SK-N-SH (cell line): ENCODE measurements at regions not wholly inside any gene's neighbourhood (a gene's known extent, or its start where the extent isn't known, plus 50 kb on each side); places are given as distances from the start of the nearest gene placed in this dataset.

Source experiments
- CTCF ChIA-PET: fragments of 300-600, 350-600 bp; formaldehyde crosslinking; extraction: SDS; loops from one replicate; lab custom pipeline; 2021; lab: Yijun Ruan, JAX
- POLR2A ChIA-PET: fragments of 350-600 bp; sonication (Branson Sonifier 250); formaldehyde crosslinking; extraction: SDS; loops from one replicate; lab custom pipeline; 2020; ENCODE audit warnings: antibody characterized with exemption, inconsistent platforms; lab: Yijun Ruan, JAX
- DNase-seq: peaks from one replicate; pipeline ENCODE4 v3.0.0; 2012
- H2AFZ ChIP-seq: fragments of 200-600 bp; sonication (generic); 2 replicates; pipeline ENCODE4 v1.8.1; 2016; ENCODE audit warnings: antibody characterized with exemption, mild to moderate bottlenecking, low read depth
- H3F3A ChIP-seq: fragments of 200-600 bp; sonication (generic); replicated peaks from 2 replicates; pipeline ENCODE3; 2016; ENCODE audit warnings: antibody characterized with exemption, mild to moderate bottlenecking; ENCODE audit not compliant: insufficient read depth
- H3K27ac ChIP-seq, 2 experiments: fragments of 200-500 bp in 1 of 2; fragments of 200-600 bp in 1 of 2; sonication (Bioruptor generic) in 1 of 2; sonication (generic), shearing (Covaris generic) in 1 of 2; 2 replicates each; pipeline versions ENCODE4 v1.5.1 to v1.6.1; 2014 to 2016; ENCODE audit warnings: low read depth in 2 of 2, inconsistent platforms in 1 of 2, low read length in 1 of 2, mild to moderate bottlenecking in 1 of 2, mixed read lengths in 1 of 2
- H3K27me3 ChIP-seq: fragments of 200-600 bp; sonication (generic), shearing (Covaris generic); 2 replicates; pipeline ENCODE4 v1.6.1; 2016; ENCODE audit warnings: mixed run types; ENCODE audit not compliant: insufficient read depth
- H3K36me3 ChIP-seq, 2 experiments: fragments of 200-500 bp in 1 of 2; fragments of 200-600 bp in 1 of 2; sonication (Bioruptor generic) in 1 of 2; sonication (generic) in 1 of 2; replicated peaks in 1 of 2; 2 replicates each; pipeline versions ENCODE3 to v1.5.1; 2014 to 2016; ENCODE audit warnings: low read length in 1 of 2, mild to moderate bottlenecking in 1 of 2; ENCODE audit not compliant: insufficient read depth in 2 of 2, control insufficient read depth in 1 of 2
- H3K4me1 ChIP-seq, 2 experiments: fragments of 200-500 bp in 1 of 2; fragments of 200-600 bp in 1 of 2; sonication (Bioruptor generic) in 1 of 2; sonication (generic), shearing (Covaris generic) in 1 of 2; 2 replicates each; pipeline versions ENCODE4 v1.5.1 to v1.6.1; 2014 to 2016; ENCODE audit warnings: low read depth in 1 of 2, low read length in 1 of 2, mixed run types in 1 of 2; ENCODE audit not compliant: insufficient read depth in 2 of 2, control insufficient read depth in 1 of 2
- H3K4me2 ChIP-seq: fragments of 200-600 bp; sonication (generic), shearing (Covaris generic); 2 replicates; pipeline ENCODE4 v1.6.1; 2017; ENCODE audit warnings: mixed run types
- H3K4me3 ChIP-seq, 2 experiments: fragments of 200-500 bp in 1 of 2; fragments of 200-600 bp in 1 of 2; sonication (Bioruptor generic) in 1 of 2; sonication (generic), shearing (Covaris generic) in 1 of 2; 2 replicates each; pipeline versions ENCODE4 v1.5.1 to v1.8.1; 2014 to 2016; ENCODE audit warnings: low read depth in 2 of 2, inconsistent platforms in 1 of 2, low read length in 1 of 2, mild to moderate bottlenecking in 1 of 2, mixed read lengths in 1 of 2, moderate library complexity in 1 of 2
- H3K79me2 ChIP-seq: fragments of 200-600 bp; sonication (generic); 2 replicates; pipeline ENCODE4 v1.8.1; 2017; ENCODE audit warnings: mild to moderate bottlenecking; ENCODE audit not compliant: insufficient read depth
- H3K9ac ChIP-seq: fragments of 200-600 bp; sonication (generic); 2 replicates; pipeline ENCODE4 v1.6.1; 2017; ENCODE audit warnings: mixed run types
- H3K9me2 ChIP-seq: fragments of 200-600 bp; sonication (generic); 2 replicates; pipeline ENCODE4 v1.6.1; 2017; ENCODE audit warnings: mixed run types
- H3K9me3 ChIP-seq: fragments of 200-600 bp; sonication (generic); 2 replicates; pipeline ENCODE4 v1.6.1; 2017; ENCODE audit warnings: mixed run types, mild to moderate bottlenecking, moderate library complexity
- H4K20me1 ChIP-seq: fragments of 200-600 bp; sonication (generic); 2 replicates; pipeline ENCODE4 v1.6.1; 2017; ENCODE audit warnings: mild to moderate bottlenecking, mixed run types; ENCODE audit not compliant: insufficient read depth
- CTCF ChIP-seq: fragments of 200-600 bp; sonication (generic); IDR thresholded peaks from 2 replicates; pipeline ENCODE4 v1.6.1; 2017; ENCODE audit warnings: antibody characterized with exemption, mild to moderate bottlenecking, moderate library complexity
- EZH2phosphoT487 ChIP-seq: fragments of 200-600 bp; sonication (generic); IDR thresholded peaks from 2 replicates; pipeline ENCODE4 v1.6.1; 2017; ENCODE audit warnings: low read depth, mixed run types, mild to moderate bottlenecking, antibody characterized with exemption, moderate library complexity, borderline replicate concordance
- FOXJ3 ChIP-seq: sonication (generic); formaldehyde crosslinking; IDR thresholded peaks from 2 replicates; pipeline ENCODE4 v1.5.1; 2020; ENCODE audit warnings: mild to moderate bottlenecking, missing genetic modification reagents
- JUND ChIP-seq: IDR thresholded peaks from 2 replicates; pipeline ENCODE4 v1.4.0; 2012
- NFIC ChIP-seq: IDR thresholded peaks from 2 replicates; pipeline ENCODE4 v1.4.0; 2012; ENCODE audit warnings: borderline replicate concordance
- SMC3 ChIP-seq: IDR thresholded peaks from 2 replicates; pipeline ENCODE4 v1.6.1; 2012; ENCODE audit warnings: low read depth, low read length, improper control_type of control experiment
- TEAD4 ChIP-seq: IDR thresholded peaks from 2 replicates; pipeline ENCODE4 v1.4.0; 2012; ENCODE audit warnings: mild to moderate bottlenecking, borderline replicate concordance; ENCODE audit not compliant: insufficient read depth
- WGBS: methylation state at CpG from one replicate; pipeline ENCODE4 v1.1.6; 2017; ENCODE audit warnings: low lambda C conversion rate; 5-methylcytosine and 5-hydroxymethylcytosine counted together
- TF ChIP-seq, protein P1 (sequence below): fragments of 150-350 bp; IDR thresholded peaks from 2 replicates; pipeline ENCODE4 v1.6.1; 2017; ENCODE audit warnings: antibody characterized with exemption, low read length, low read depth, borderline replicate concordance
- TF ChIP-seq, protein P2 (sequence below): IDR thresholded peaks from 2 replicates; pipeline ENCODE4 v1.4.0; 2012; ENCODE audit warnings: low read depth

- H3K27me3 ChIP-seq, result no peaks in the 10 kb centered on the region
- ChIA-PET CTCF (no interaction called here), POLR2A (no interaction called here)
- no peaks in the 10 kb centered on the region for H3K9me3 ChIP-seq
- H3K4me3 ChIP-seq, result no peak overlapping the region
- no peaks in the 10 kb centered on the region for H3K36me3 ChIP-seq
- TF ChIP-seq, protein P1, sequence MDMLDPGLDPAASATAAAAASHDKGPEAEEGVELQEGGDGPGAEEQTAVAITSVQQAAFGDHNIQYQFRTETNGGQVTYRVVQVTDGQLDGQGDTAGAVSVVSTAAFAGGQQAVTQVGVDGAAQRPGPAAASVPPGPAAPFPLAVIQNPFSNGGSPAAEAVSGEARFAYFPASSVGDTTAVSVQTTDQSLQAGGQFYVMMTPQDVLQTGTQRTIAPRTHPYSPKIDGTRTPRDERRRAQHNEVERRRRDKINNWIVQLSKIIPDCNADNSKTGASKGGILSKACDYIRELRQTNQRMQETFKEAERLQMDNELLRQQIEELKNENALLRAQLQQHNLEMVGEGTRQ, result no peak
- TF ChIP-seq, protein P2, sequence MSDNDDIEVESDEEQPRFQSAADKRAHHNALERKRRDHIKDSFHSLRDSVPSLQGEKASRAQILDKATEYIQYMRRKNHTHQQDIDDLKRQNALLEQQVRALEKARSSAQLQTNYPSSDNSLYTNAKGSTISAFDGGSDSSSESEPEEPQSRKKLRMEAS, result no peak
- H3F3A ChIP-seq, result peaks cover 16% of the 10 kb centered on the region
- H3K79me2 ChIP-seq, result no peaks in the 10 kb centered on the region
- no peak overlapping the region; the same call in 1 of the 2 replicates for H3K4me2 ChIP-seq
- no peaks in the 10 kb centered on the region for H3K9me2 ChIP-seq
- H3K4me1 ChIP-seq, result peaks cover 0 to 6% of the 10 kb centered on the region in 2 experiments; a peak in 1 of 4 replicates
- H2AFZ ChIP-seq, result no peak overlapping the region
- no peak for DNase-seq
- peak overlapping the region in 1 of 2 experiments; percentile 44; a peak in 1 of 4 replicates for H3K27ac ChIP-seq
- H4K20me1 ChIP-seq, result no peaks in the 10 kb centered on the region
- no peak overlapping the region for H3K9ac ChIP-seq
Measured at GRCh38 chr3:30518872-30519271, 87.5 kb upstream of the TGFBR2 start.

DNA sequence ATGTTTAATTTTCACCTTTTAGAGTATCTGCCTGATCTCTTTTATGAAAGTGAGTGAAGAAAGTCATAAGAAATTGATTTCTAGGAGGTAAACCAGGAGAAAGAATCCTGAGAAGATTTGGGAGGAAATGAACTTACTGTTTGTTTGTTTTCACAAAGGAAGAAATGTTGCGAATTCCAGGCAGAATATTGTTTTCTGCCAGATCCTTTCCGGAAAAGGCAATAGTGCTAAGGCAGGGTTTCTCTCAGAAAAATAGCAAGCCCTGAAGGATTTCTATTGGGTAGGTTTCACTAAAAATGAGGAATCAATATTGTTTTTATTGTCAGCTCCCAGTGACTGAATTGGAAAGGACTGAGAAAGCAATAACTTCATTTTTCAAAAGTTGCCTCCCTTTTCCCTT, 85.7 kb upstream of the TGFBR2 start:
- Histone ChIP-seq H3K4me2 (no peak overlapping the region), H3K27ac (no peak overlapping the region), H3F3A (peaks cover 16% of the 10 kb centered on the region), H4K20me1 (no peaks in the 10 kb centered on the region), H3K9me3 (no peaks in the 10 kb centered on the region)
- TF ChIP-seq EZH2phosphoT487 (no peak), FOXJ3 (CRISPR knock-in tag) (no peak), TEAD4 (no peak), CTCF (no peak), NFIC (no peak), SMC3 (no peak), JUND (no peak)
- TF ChIP-seq, all 33 proteins: peak for 0
- no peaks in the 10 kb centered on the region for H3K9me2 ChIP-seq
- no peaks in the 10 kb centered on the region for H3K27me3 ChIP-seq
- no peak for DNase-seq
- H2AFZ ChIP-seq, result no peak overlapping the region
- whole genome bisulfite sequencing, result 76% methylated on average over 2 of the region's 2 CpGs
- no peaks in the 10 kb centered on the region for H3K79me2 ChIP-seq
- ChIA-PET POLR2A (no interaction called here), CTCF (no interaction called here)
- peaks cover 0 to 6% of the 10 kb centered on the region in 2 experiments; a peak in 1 of 4 replicates for H3K4me1 ChIP-seq
- no peak overlapping the region for H3K9ac ChIP-seq
- H3K4me3 ChIP-seq, result no peak overlapping the region
- no peaks in the 10 kb centered on the region for H3K36me3 ChIP-seq
